Lung (tissue), 11 donors: ENCODE measurements at regions not wholly inside any gene's neighbourhood (a gene's known extent, or its start where the extent isn't known, plus 50 kb on each side); places are given as distances from the start of the nearest gene placed in this dataset.

Source experiments
- ATAC-seq: fragments of 200-7000 bp; cut with Tn5 transposase; one replicate; pipeline ENCODE4 v1.9.1; 2020; ENCODE audit warnings: moderate number of reproducible peaks; ENCODE audit not compliant: insufficient read depth, low FRiP score
- DNase-seq, 3 donors: peaks; one replicate each; pipeline ENCODE4 v3.0.0-alpha.2; 2013 to 2017
- H3K27ac ChIP-seq, 2 donors: one replicate each; pipeline ENCODE4 v1.5.1; 2013; ENCODE audit warnings: mild to moderate bottlenecking in 2 of 2, moderate library complexity in 2 of 2, control low read depth in 1 of 2, inconsistent platforms in 1 of 2, low read depth in 1 of 2, low read length in 1 of 2
- H3K27me3 ChIP-seq, 3 donors: one replicate each; pipeline ENCODE4 v1.5.1; 2013; ENCODE audit warnings: low read length in 2 of 3; ENCODE audit not compliant: control insufficient read depth in 3 of 3, insufficient read depth in 3 of 3
- H3K36me3 ChIP-seq, 4 donors: one replicate each; pipeline ENCODE4 v1.5.1; 2013; ENCODE audit warnings: low read length in 4 of 4, mild to moderate bottlenecking in 1 of 4, moderate library complexity in 1 of 4; ENCODE audit not compliant: control insufficient read depth in 4 of 4, insufficient read depth in 4 of 4
- H3K4me1 ChIP-seq, 5 donors: one replicate each; pipeline ENCODE4 v1.5.1; 2013; ENCODE audit warnings: low read length in 5 of 5, mild to moderate bottlenecking in 2 of 5, moderate library complexity in 1 of 5; ENCODE audit not compliant: control insufficient read depth in 5 of 5, insufficient read depth in 5 of 5
- H3K4me3 ChIP-seq: one replicate; pipeline ENCODE4 v1.5.1; 2013; ENCODE audit warnings: mild to moderate bottlenecking, control low read depth, moderate library complexity
- H3K9ac ChIP-seq, 2 donors: one replicate each; pipeline ENCODE4 v1.5.1; 2013; ENCODE audit warnings: low read length in 2 of 2, control low read depth in 1 of 2; ENCODE audit not compliant: insufficient read depth in 1 of 2
- H3K9me3 ChIP-seq, 4 donors: one replicate each; pipeline ENCODE4 v1.5.1; 2013; ENCODE audit warnings: low read length in 3 of 4, mild to moderate bottlenecking in 1 of 4, moderate library complexity in 1 of 4; ENCODE audit not compliant: control insufficient read depth in 4 of 4, insufficient read depth in 3 of 4
- WGBS, 2 donors: extraction: QIAGEN DNeasy Blood & Tissue Kit; methylation state at CpG; one replicate each; pipeline ENCODE4 v1.1.7; 2013; 5-methylcytosine and 5-hydroxymethylcytosine counted together
- TF ChIP-seq, protein P1 (sequence below): IDR thresholded peaks from 2 replicates; pipeline ENCODE4 v1.5.1; 2012; ENCODE audit warnings: mild to moderate bottlenecking; ENCODE audit errors: control extremely low read depth, extremely low read depth
- donor health status: control.
- donor health status: control.
- donor health status: Bipolar disorder and iron deficiency.
- donor health status: healthy.
- donor health status: DM: yes; HTN: yes; CAD: no.

DNA sequence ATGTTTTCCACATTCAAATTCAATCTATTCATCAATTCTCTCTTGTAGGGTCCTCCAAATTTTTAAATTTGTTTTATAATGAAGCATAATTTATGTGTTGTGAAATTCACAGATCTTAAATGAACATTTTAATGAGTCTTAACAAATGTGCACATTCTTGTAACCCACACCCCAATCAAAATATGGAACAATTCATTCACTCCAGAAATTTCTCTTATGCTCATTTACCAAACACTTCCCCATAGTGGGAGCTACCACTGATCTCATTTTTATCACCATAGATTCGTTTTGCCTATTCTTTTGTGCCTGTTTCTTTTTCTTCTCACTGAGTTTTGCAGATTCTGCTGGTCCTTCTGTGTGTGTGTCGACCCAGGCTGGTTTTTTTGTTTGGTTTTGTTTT, 664.1 kb downstream of the EFNB2 start:
- Histone ChIP-seq H3K27ac (no peak overlapping the region), H3K9me3 (no peaks in the 10 kb centered on the region), H3K9ac (no peak overlapping the region), H3K27me3 (no peaks in the 10 kb centered on the region), H3K4me1 (no peaks in the 10 kb centered on the region), H3K36me3 (no peaks in the 10 kb centered on the region), H3K4me3 (no peak overlapping the region)
- TF ChIP-seq, protein P1, sequence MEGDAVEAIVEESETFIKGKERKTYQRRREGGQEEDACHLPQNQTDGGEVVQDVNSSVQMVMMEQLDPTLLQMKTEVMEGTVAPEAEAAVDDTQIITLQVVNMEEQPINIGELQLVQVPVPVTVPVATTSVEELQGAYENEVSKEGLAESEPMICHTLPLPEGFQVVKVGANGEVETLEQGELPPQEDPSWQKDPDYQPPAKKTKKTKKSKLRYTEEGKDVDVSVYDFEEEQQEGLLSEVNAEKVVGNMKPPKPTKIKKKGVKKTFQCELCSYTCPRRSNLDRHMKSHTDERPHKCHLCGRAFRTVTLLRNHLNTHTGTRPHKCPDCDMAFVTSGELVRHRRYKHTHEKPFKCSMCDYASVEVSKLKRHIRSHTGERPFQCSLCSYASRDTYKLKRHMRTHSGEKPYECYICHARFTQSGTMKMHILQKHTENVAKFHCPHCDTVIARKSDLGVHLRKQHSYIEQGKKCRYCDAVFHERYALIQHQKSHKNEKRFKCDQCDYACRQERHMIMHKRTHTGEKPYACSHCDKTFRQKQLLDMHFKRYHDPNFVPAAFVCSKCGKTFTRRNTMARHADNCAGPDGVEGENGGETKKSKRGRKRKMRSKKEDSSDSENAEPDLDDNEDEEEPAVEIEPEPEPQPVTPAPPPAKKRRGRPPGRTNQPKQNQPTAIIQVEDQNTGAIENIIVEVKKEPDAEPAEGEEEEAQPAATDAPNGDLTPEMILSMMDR, result no peak
- WGBS, 2 donors, result 73 to 80% methylated on average over 2 of the region's 2 CpGs
- DNase-seq, result no peak
- no peak for ATAC-seq

DNA sequence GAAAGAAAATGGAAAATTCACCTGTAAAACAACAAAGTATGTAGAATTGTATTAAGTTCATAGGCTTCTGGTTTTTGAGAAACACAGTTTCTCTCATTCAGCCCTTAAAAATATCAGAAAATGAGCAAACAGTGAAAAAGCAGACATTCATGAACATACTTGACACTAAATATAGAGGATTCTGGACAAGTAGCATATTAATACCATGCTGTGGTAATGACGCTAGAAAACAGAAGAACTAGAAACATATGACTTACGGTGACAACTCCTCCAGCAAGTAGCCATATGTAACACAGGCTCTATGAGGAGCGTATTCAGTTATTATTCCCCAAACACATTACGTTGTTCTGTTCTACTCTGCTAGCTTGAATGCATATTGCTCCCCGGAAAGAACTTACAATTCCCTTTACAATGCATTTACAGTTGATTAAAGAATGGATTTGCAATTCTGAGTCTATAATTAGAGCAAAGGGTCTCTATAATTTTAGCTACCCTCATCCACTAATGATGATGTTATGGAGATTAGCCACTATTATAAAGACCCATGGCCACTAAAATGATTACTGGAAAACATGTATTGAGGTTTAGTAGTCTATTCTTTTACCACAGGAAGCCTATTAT, 672.1 kb downstream of the EFNB2 start:
- Histone ChIP-seq H3K9ac (no peak overlapping the region), H3K27ac (no peak overlapping the region), H3K9me3 (peaks cover 0 to 4% (median 0%) of the 10 kb centered on the region in 4 donors), H3K36me3 (no peaks in the 10 kb centered on the region), H3K4me1 (no peaks in the 10 kb centered on the region), H3K4me3 (no peak overlapping the region), H3K27me3 (no peaks in the 10 kb centered on the region)
- TF ChIP-seq, protein P1, result no peak
- WGBS, 2 donors, result 94 to 97% methylated on average over 5 of the region's 5 CpGs
- ATAC-seq (no peak), DNase-seq (no peak)

DNA sequence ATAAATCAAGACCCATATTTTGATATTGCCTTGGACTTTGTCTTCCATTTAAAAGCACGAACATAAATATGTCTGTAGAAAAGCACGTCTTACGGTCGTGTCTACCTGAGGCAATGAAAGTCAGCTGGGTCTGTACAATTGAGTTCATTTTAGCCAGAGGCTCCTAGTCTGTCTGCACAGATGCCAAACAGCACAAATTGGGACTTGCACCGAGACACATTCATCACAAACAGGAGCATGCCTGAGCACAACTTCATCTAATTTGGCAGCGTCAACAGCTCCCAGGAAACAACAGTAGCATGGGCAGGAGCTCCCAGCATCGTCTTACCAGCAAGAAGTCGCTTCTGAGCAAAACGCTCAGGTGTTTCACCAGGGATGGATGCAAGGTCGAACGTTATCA, 687.0 kb downstream of the EFNB2 start:
- Histone ChIP-seq H3K27ac (no peak overlapping the region), H3K9ac (no peak overlapping the region), H3K4me1 (peaks cover 0 to 20% (median 0%) of the 10 kb centered on the region in 5 donors), H3K9me3 (peaks cover 0 to 4% (median 0%) of the 10 kb centered on the region in 4 donors), H3K4me3 (no peak overlapping the region), H3K36me3 (no peaks in the 10 kb centered on the region), H3K27me3 (no peaks in the 10 kb centered on the region)
- TF ChIP-seq, protein P1, result no peak
- ATAC-seq, result no peak
- WGBS, 2 donors, result 87 to 92% methylated on average over 11 of the region's 11 CpGs
- DNase-seq, result no peak
